GM12873 (cell line): ENCODE measurements at regions not wholly inside any gene's neighbourhood (a gene's known extent, or its start where the extent isn't known, plus 50 kb on each side); places are given as distances from the start of the nearest gene placed in this dataset.
A peak's percentile ranks its signal among the peaks of the same experiment; 100 is the strongest.

ENCODE experiments used
- CTCF ChIP-seq: IDR thresholded peaks from 2 replicates; pipeline ENCODE4 v1.5.1; 2012; ENCODE audit warnings: low read depth, mild to moderate bottlenecking, moderate library complexity, low read length, control low read depth; ENCODE audit not compliant: insufficient read depth; ENCODE audit errors: missing control alignments

- TF ChIP-seq CTCF = no peak
These were observed 128.7 kb downstream of the SAMD9 start for GRCh38 chr7:92988941-92989545.

- TF ChIP-seq CTCF = peak; percentile 16
These were observed 129.7 kb downstream of the SAMD9 start for GRCh38 chr7:92988051-92988450.

GRCh38 chr7:92987538-92987937 lies 130.2 kb downstream of the SAMD9 start:
- no peak for TF ChIP-seq CTCF

- TF ChIP-seq CTCF = no peak
These were observed 130.7 kb downstream of the SAMD9 start for GRCh38 chr7:92987095-92987494.

GRCh38 chr7:92982928-92983327 lies 134.9 kb downstream of the SAMD9 start:
- TF ChIP-seq CTCF = no peak

GRCh38 chr7:92976931-92977330 lies 140.6 kb upstream of the CDK6 start:
- no peak for TF ChIP-seq CTCF

GRCh38 chr7:92973974-92974373 lies 137.6 kb upstream of the CDK6 start:
- no peak for TF ChIP-seq CTCF

- no peak for TF ChIP-seq CTCF
These were observed 136.9 kb upstream of the CDK6 start for GRCh38 chr7:92973293-92973731.
